SIG-M5 (cell line): ENCODE measurements at regions not wholly inside any gene's neighbourhood (a gene's known extent, or its start where the extent isn't known, plus 50 kb on each side); places are given as distances from the start of the nearest gene placed in this dataset.
"Not testable (repeated sequence)": the region's sequence is repeated elsewhere in the genome, so short reads cannot be mapped to it uniquely, and the experiment has no call there.

Source experiments
- DNase-seq: peaks from one replicate; lab custom pipeline; 2025; lab: John Stamatoyannopoulos, UW

DNA sequence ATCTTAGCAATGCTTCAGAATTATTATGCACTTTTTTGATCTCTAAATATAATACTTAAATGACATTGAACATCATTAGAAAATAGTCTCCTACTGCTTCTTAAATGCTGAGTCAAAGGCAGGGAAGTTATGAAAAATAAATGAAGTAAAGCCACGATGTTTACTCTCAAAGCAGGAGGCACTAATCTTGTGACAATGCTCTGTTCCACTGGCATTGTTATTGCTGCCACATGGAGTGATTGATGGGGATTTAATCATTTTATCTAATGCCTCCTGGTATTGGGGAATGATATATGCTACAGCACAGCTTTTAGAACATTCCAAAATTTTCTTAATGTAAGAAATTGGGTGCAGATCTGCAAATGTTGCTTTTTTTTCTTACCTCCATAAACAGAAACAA lies 1655.4 kb upstream of the NUDT12 start:
- no peak for DNase-seq

DNA sequence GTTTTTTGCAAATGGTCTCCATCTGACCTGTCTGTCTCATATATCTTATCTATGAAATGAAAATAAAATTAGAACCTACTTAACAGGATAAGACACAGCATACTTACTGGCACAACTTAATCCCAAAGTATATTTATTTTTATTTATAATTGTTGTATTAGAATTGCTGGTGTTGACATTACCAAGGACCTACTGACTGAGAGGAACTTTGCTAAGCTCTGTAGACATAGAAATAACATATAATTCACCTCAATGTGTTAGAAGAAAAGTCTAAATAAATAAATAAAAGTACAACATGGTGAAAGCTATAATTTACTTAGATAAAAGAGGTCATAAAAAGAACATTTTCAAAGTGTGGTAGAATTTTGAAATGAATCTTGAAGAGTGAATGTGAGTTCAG lies 1650.5 kb upstream of the NUDT12 start:
- no peak for DNase-seq

DNA sequence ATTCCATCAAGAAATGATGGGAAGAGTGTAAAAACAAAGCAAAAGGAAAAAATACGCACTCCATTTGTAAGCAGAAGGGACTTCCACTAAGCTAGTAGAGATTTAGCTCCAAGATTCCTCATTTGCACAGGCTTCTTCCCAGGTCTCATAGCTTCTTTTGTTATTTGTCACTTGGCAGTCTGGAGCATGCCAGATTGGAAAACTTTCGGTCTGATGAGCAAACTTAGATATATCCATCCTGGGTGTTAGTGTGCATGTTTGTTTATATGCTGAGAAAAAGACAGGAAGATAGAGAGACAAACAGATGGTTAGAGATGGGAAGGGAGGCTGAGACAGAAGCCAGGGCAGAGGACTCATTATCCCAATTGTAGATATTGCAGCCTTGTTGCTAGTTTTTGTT lies 1644.5 kb upstream of the NUDT12 start:
- DNase-seq, result no peak

DNA sequence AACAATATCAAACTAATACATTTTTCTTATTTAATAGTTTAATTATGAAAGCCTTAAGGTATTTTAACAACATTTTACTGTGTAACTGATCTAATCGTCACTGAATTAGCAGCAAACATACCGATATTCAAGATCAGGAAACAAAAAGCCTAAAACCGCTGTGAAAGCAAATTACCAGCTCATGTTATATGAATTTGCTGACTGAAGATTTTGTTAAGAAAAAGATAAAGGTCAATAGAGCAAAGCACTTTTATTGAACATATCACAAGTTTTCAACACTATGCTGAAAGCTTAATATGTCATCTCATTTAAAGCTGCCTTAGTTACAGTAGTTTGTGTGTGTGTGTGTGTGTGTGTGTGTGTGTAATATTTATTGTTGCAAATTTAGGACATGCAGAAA lies 1634.9 kb upstream of the NUDT12 start:
- no peak for DNase-seq

DNA sequence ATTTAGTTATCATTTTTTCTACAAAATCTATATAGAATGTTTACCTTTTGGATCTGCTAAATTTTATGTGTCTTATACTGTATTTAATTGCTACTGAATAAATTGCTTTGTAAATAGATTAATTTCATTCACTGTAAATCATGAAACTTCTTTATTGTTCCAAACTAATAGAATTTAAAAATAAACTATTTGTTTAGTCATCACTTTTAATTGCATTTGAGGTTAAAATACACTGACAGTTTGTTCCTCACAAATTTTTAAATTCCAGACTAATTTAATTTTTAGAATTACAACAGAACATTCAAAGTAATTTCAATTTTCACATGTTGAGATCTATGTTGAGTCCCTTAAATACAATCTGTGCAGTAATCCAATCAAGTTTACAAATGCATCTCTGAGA lies 1633.2 kb upstream of the NUDT12 start:
- DNase-seq, result no peak

DNA sequence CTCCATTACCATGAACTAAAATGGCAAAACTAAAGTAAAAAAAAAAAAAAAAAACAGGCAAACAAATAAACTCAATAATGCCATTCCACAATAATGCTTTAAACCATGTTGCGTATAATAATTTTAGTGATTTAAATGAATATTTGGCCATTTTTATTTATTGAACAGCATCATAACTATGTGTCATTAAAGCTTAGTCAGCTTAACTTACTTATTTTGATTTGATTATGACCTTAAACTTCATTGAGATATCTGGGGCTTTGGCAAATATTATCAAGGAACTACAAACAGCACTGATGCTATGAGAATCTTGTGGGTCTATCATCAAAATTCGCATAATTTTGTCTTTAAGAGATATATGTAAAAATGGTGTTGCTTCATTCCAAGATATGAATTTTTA lies 1610.3 kb upstream of the NUDT12 start:
- no peak for DNase-seq

DNA sequence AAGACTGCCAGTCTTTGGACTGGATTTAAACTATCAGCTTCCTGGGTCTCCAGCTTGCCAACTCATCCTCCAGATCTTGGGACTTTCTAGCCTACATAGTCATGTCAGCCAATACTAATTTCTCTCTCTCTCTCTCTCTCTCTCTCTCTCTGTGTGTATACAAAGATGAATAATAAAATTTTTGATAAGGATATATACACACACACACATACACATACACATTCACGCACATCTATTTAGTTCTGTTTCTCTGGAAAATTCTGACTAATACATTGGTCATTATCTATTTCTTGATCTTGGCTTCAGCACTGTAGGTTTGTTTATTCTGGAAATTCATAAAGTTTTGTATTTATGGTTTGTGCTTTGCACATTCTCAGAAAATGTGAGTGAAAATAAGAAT lies 1606.2 kb upstream of the NUDT12 start:
- no peak for DNase-seq

DNA sequence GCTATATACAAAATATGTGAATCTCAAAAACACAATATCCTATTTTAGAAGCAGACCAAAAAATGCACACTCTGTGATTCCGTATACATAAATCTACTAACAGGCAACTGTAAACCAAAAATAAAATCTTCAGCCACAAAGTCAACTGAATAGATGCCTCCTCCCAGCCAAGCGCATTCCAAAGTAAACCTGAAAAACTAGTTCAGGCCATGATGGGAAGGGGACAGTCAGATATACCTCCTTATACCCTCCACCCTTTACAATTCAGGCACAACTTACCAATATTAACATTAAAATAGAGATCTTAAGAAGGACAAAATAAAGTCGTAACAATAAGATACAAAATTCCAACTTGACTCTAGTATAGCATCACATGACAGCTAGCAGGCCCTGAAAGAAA lies 1604.5 kb upstream of the NUDT12 start:
- no peak for DNase-seq

DNA sequence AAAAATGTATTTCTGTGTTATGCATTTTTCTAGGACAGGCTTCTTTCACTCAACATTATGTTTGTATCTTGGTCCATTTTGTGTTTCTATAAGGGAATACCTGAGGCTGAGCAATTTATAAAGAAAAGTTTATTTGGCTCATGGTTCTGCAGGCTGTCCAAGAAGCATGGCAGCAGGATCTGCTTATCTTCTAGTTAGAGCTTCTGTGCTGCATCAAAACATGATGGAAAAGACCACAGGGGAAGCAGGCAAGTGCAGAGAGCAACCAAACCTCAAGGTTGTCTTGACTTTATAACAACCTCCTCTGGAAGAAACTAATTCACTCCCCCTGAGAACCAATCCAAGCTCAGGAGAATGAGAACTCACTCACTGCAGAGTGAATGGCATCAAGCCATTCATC lies 1601.0 kb upstream of the NUDT12 start:
- DNase-seq, result no peak

DNA sequence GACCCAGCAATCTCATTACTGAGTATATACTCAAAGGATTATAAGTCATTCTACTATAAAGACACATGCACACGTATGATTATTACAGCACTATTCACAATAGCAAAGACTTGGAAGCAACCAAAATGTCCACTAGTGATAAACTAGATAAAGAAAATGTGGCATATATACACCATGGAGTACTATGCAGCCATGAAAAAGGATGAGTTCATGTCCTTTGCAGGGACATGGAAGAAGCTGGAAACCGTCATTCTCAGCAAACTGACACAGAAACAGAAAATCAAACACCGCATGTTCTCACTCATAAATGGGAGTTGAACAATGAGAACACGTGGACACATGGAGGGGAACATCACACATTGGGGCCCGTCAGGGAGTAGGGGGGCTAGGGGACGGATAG lies 1600.0 kb upstream of the NUDT12 start:
- not testable (repeated sequence) for DNase-seq

DNA sequence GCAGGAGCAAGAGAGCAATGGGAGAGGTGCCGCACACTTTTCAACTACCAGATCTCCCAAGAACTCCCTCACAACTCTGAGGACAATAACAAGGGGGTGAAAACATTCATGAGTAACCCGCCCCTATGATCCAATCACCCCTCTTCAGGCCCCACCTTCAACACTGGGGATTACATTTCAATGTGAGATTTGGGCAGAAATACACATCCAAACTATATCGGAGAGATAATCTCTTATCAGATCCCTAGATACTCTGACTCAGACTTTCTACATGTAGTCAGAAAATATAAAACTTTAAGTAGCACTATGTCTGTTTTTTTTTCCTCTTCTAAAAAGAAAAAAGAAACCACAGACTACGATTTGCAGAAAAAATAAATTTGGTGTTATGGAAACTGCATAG lies 1595.9 kb upstream of the NUDT12 start:
- DNase-seq, result no peak

DNA sequence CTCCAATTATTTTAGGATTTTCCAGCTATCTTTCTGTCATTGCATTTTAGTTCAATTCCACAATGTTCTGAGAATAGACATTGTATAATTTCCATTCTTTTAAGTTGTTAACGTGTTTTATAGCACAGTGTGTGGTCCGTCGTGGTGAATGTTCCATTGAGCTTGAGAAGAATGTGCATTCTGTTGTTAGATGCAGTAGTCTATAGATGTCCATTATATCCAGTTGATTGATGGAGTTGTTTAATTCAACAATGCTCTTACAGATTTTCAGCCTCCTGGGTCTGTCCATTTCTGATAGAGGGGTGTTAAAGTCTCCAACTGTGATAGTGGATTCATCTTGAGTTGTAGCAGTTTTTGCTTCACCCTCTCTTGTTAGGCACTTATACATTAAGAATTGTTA lies 1587.7 kb upstream of the NUDT12 start:
- DNase-seq, result no peak

DNA sequence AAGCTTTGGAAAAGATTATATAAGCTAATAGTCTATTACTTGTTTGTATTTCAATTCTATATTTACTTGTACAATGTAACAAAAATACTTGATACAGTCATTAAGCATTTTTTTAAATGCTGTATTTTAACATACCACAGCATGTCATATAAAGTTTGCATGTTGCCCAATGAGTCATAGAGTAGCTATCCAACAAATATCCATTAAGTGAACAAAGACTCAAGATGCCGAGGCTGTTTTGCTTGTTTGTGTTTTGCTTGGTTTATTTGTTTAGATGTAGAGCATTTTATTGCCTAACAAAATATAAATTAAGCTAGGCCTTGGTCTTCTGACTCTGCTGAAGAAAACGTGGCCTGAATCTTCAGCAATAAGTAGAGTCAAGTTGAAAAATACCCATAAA lies 1584.3 kb upstream of the NUDT12 start:
- no peak for DNase-seq

DNA sequence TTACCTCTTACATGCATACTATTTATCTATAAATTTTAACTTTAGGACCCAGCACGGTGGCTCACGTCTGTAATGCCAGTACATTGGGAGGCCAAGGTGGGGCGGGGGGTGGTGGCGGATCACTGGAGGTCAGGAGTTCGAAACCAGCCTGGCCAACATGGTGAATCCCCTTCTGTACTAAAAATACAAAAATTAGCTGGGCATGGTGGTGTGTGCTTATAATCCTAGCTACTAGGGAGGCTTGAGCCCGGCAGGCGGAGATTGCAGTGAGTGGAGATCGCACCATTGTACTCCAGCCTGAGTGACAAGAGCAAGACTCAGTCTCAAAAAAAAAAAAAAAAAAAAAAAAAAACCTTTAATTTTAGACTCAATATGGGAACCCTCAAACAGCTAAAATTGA lies 1582.6 kb upstream of the NUDT12 start:
- no peak for DNase-seq

DNA sequence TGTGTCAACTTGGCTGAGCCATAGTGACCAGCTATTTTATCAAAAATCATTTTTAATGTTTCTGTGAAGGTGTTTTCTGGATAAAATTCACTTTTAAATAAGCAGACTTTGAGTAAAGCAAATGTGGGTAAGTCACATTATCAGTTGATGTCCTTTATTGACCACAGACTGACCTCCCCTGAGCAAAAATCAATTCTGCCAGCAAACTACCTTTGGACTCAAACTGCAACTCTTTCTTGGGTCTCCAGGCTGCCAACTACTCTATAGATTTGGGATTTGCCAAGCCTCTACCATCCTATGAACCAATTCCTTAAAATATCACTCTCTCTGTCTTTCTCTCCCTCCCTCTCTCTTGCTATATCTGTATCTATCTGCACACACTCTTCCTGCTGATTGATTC lies 1571.7 kb upstream of the NUDT12 start:
- DNase-seq, result no peak

DNA sequence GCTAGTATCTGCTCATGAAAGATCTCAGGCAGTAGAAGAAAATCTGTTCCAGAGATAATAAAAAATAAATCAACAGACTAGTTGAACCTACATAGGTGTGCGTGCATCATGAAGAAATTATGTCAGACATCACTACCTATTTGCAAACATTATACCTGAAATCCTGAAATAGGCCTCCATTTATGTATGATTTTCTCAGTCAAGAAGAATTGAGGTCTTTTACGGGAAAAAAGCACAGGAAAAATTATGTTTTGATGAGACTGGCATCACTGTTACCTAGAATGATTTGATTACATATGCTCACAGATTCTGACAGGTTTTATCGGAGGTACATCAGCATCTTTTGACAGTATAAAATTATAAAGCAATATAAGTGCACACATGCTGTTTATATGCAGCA lies 1570.5 kb upstream of the NUDT12 start:
- DNase-seq, result no peak

DNA sequence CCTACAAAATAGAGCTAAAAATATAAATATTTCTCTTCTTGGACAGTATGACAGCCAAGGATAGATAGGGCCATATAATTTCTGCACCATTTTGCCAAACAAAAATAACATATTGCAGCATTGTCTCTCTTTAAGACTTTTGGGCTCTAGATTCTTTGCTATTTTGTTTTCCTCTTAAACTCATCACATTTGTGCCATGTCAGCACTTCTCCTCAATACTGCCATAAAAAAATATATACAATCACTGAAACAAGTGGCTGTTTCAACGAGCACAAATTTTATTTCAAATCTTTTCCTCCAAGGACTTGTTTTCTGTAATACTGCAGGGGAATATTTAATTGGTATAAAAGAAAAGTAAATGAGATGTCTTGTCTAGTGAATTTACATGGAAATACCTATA lies 1570.0 kb upstream of the NUDT12 start:
- DNase-seq, result no peak

DNA sequence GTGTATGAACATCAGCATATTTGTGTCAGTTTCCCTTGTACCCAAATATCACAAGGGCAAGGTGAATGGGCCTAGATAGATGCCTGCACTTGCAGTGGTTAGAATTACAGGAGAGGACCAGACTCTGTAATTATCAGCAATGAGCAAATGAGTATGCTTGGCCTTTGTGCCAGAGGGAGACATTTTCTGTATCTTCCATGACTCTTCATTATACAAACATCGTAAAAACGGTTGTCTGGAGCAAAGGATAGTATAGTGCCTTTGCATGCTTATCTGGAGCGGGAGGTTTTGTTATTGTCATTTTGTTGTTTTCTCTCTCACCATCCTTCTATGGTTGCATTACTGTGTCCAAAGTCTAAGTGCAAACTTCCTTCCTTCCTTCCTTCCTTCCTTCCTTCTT lies 1568.5 kb upstream of the NUDT12 start:
- DNase-seq, result no peak

DNA sequence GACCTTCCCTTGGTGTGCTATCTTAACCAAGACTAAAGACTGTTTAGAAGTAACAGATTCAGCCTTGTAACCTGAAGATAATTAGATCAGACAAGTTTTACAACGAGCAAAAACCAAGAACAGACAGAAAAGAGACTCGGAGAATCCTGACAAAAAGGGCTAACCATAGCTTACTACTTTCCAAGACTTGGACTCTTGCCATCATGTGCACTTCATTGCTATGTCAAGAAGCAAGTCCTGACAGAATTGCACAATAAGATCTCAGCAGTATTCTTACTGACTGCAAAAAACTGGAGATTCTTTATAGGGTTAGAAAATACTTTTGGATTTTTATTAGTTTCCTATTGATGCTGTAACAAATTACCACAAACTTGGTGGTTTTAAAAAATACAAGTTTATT lies 1539.0 kb upstream of the NUDT12 start:
- DNase-seq, result no peak

DNA sequence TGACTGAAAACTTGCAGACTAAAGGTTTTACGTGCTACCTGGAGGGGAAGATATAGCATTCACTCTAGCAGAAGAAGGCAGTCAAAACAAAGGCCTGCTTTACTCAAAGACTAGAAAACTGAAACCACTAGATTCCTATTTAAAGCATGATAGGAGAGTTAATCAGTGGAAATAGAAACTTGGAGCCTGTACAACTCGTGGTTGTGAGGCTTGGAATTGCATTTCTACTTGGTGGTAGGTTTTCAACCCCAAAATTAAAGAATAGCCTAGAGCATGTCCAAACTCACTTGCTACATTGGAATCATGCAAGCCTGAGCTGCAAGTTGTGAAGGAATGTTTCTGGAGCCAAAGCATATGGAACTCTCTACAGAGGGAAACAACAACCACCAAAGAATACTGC lies 1526.4 kb upstream of the NUDT12 start:
- DNase-seq, result no peak

DNA sequence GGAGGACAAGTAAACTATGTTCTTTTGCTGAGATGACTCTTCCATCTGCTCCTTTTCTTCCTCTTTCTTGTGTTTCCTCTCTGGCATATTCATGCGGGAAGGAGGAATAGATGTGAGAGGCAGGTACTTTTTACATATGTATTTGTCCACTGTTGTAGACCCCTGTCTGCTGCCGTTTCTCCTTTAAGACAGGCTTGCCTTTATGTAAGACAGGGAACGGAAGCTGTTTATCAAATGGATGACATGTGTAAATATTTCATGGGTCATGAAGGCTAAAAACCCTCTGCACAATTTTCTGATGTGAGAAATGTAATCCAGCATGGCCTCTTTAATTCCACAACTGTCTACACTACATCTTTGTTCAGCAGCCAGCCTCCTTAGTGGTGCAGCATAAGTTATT lies 1525.5 kb upstream of the NUDT12 start:
- no peak for DNase-seq

DNA sequence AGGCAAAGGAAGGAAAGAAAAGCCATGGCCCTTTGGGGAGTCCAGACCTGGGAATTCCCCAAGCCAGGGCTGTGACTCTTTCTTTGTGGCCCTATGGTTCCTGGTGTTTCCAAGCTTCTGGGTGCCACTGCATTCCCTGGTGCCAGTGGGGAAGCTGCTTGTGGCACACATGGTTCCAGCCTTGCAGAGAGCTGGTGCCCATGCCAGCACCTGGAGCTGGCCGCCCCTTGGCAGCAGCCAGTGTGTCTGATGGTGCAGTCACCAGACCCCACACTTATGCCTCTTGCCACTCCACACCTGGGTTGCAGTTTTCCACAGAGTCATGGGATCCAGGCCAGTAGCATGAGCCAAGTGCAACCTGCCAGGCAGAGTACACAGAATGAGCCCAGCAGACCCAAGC lies 1495.3 kb upstream of the NUDT12 start:
- DNase-seq, result no peak

DNA sequence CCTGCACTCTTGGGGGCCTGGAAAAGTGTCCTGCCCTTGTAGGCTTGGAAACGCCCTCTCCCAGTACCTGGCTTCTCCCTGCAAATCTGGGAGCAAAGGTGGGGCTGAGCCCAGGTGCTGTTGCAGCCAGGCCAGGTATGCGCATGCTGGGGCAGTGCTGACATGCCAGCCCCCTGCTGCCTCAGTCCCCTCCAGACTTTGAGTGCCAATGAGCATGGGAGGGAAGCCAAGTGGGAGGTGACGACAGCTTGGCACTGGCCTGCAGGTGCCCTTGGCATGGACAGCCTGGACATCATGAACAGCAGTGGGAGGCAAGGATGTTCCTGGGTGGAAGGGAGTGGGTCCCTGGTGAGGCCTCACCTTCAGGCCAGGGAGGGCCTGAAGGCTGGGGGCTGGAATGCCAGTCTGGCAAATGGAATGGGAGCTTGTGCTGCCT lies 1494.4 kb upstream of the NUDT12 start:
- no peak for DNase-seq

DNA sequence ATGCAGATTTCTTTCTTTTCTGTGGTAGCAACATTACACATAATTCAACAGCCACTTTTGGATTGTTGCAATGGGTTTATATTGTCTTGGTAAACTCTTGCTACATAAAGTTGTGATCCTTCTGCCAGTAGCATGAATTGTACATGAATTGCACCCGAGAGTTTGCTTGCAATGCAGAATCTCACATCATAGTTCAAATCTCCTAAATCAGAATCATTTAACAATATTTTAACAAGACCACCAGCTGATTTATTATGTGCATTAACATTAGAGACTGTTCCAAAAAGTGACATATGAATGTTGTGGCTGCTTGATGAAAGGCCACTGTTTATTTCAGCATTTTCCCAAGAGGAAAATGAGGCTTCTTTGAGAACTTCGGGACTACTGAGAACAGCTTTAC lies 1491.8 kb upstream of the NUDT12 start:
- DNase-seq, result no peak

DNA sequence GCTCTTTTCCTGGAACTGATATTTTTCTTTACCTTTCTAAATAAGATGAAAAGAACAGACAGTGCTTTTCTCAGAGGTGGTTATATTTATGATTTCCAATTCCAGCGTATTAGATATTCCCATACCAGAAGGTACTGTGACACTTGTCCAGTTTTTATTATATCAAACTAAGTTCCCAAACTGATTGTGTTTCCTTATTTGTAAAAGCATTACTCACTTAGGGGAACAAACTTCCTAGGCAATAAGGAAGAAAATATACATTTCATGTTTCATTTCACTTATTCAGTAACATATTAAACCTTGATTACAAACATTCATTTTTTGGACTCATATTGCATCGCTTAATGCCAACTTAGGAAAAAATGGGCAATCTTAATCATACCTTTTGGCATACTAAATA lies 1480.0 kb upstream of the NUDT12 start:
- DNase-seq, result no peak
